K562 (cell line): ENCODE measurements at regions not wholly inside any gene's neighbourhood (a gene's known extent, or its start where the extent isn't known, plus 50 kb on each side); places are given as distances from the start of the nearest gene placed in this dataset.

Experiments used
- ATAC-seq: fragments of 200-7000 bp; cut with Tn5 transposase; 3 replicates; pipeline ENCODE4 v1.9.1; 2020; ENCODE audit warnings: moderate library complexity
- BruUV-seq: library from RNA; stranded (reverse); fragments of 400-500 nt; replicated peaks from 2 replicates; lab custom pipeline; 2021; lab: Mats Ljungman, UMichigan
- CTCF ChIA-PET: fragments of 300-600 bp; formaldehyde crosslinking; extraction: SDS; loops from one replicate; lab custom pipeline; 2021; ENCODE audit warnings: low intra/inter-chr PET ratio; lab: Yijun Ruan, JAX
- POLR2A ChIA-PET: fragments of 300-600, 350-650 bp; sonication (Branson Sonifier 250); formaldehyde crosslinking; extraction: SDS; loops from one replicate; lab custom pipeline; 2021; ENCODE audit warnings: antibody characterized with exemption, inconsistent platforms; lab: Yijun Ruan, JAX
- DNase-seq, 4 experiments: peaks; one replicate each; pipeline versions ENCODE4 v3.0.0 to v3.0.0-alpha.2; 2011 to 2018; ENCODE audit warnings: low spot score in 3 of 4, mixed read lengths in 3 of 4; ENCODE audit errors: extremely low read depth in 1 of 4
- FAIRE-seq: peaks from 2 replicates; lab custom pipeline; 2011; peaks lifted over from hg19 to GRCh38; lab: Jason Lieb, UNC
- H2AFZ ChIP-seq: 2 replicates; pipeline ENCODE4 v1.6.0; 2011; ENCODE audit warnings: low read depth, low read length, control low read depth, inconsistent platforms
- H3K27ac ChIP-seq: fragments of 200-600 bp; 3 replicates; pipeline ENCODE4 v1.8.0; 2011; ENCODE audit warnings: low read depth, mild to moderate bottlenecking, control low read depth, inconsistent platforms, low read length, moderate library complexity, mixed read lengths; ENCODE audit errors: extremely low read depth
- H3K27me3 ChIP-seq, 2 experiments: fragments of 300-600 bp in 1 of 2; 2 replicates in 1 of 2; 3 replicates in 1 of 2; pipeline versions ENCODE4 v1.6.0 to v1.8.0; 2011; ENCODE audit warnings: inconsistent platforms in 2 of 2, low read length in 2 of 2, mild to moderate bottlenecking in 1 of 2, mixed read lengths in 1 of 2, moderate library complexity in 1 of 2; ENCODE audit not compliant: control insufficient read depth in 2 of 2, insufficient read depth in 2 of 2
- H3K36me3 ChIP-seq: fragments of 300-600 bp; 3 replicates; pipeline ENCODE4 v1.8.0; 2011; ENCODE audit warnings: mild to moderate bottlenecking, low read length, inconsistent platforms; ENCODE audit not compliant: control insufficient read depth, insufficient read depth
- H3K4me1 ChIP-seq, 2 experiments: fragments of 200-600 bp in 1 of 2; replicated peaks in 1 of 2; 2 replicates in 1 of 2; 3 replicates in 1 of 2; pipeline versions ENCODE4 v1.5.1 to v1.8.0; 2011; ENCODE audit warnings: inconsistent platforms in 2 of 2, low read length in 2 of 2, mild to moderate bottlenecking in 1 of 2, mixed read lengths in 1 of 2, moderate library complexity in 1 of 2; ENCODE audit not compliant: control insufficient read depth in 2 of 2, insufficient read depth in 2 of 2
- H3K4me2 ChIP-seq: 2 replicates; pipeline ENCODE4 v1.6.1; 2011; ENCODE audit warnings: low read length, control low read depth, inconsistent platforms, mixed read lengths; ENCODE audit not compliant: insufficient read depth
- H3K4me3 ChIP-seq: fragments of 200-600 bp; sonication (generic), shearing (Covaris generic); 2 replicates; pipeline ENCODE4 v1.5.1; 2016; ENCODE audit warnings: control low read depth, inconsistent platforms
- H3K79me2 ChIP-seq: fragments of 200-600 bp; 3 replicates; pipeline ENCODE4 v1.8.0; 2011; ENCODE audit warnings: low read length, inconsistent platforms; ENCODE audit not compliant: control insufficient read depth, insufficient read depth
- H3K9ac ChIP-seq, 2 experiments: 2 replicates each; pipeline versions ENCODE4 v1.6.0 to v1.6.1; 2011; ENCODE audit warnings: low read depth in 2 of 2, low read length in 2 of 2, control low read depth in 1 of 2, inconsistent platforms in 1 of 2, mild to moderate bottlenecking in 1 of 2, mixed read lengths in 1 of 2; ENCODE audit not compliant: insufficient read depth in 1 of 2
- H3K9me1 ChIP-seq: one replicate; pipeline ENCODE4 v1.6.0; 2011; ENCODE audit warnings: inconsistent platforms, mild to moderate bottlenecking, low read length, moderate library complexity; ENCODE audit not compliant: control insufficient read depth, insufficient read depth
- H3K9me3 ChIP-seq: replicated peaks from 2 replicates; pipeline ENCODE4 v1.5.1; 2011; ENCODE audit warnings: low read depth, low read length, inconsistent platforms; ENCODE audit not compliant: control insufficient read depth, insufficient read depth
- H4K20me1 ChIP-seq: replicated peaks from 2 replicates; pipeline ENCODE4 v1.6.1; 2011; ENCODE audit warnings: low read length, inconsistent platforms, mixed read lengths; ENCODE audit not compliant: control insufficient read depth, insufficient read depth
- ZBTB11 ChIP-seq, 3 experiments: fragments of 200-800 bp in 1 of 3; fragments of 250-450 bp in 1 of 3; fragments of 450-650 bp in 1 of 3; sonication (Bioruptor Pico) in 1 of 3; sonication (Bioruptor generic) in 1 of 3; formaldehyde crosslinking in 1 of 3; IDR thresholded peaks; 2 replicates each; pipeline versions ENCODE4 v1.6.1 to v1.8.0; 2016 to 2022; ENCODE audit warnings: mild to moderate bottlenecking in 2 of 3, missing genetic modification characterization in 2 of 3, missing compliant biosample characterization in 1 of 3, moderate library complexity in 1 of 3
- WGBS: fragments of 100-300 bp; shearing (Covaris generic); methylation state at CpG from one replicate; pipeline ENCODE4 v1.1.6; 2016; ENCODE audit warnings: low coverage, mixed read lengths; ENCODE audit not compliant: insufficient coverage; ENCODE audit errors: missing lambda C conversion rate; 5-methylcytosine and 5-hydroxymethylcytosine counted together
- in situ Hi-C: fragments of 300-500 bp; cut with MboI; formaldehyde crosslinking; loops from 4 replicates; pipeline ENCODE4 v1.15.0; 2018; ENCODE audit warnings: inconsistent platforms, mixed read lengths
- intact Hi-C: fragments of 100-400 bp; cut with micrococcal nuclease; formaldehyde crosslinking; loops from 2 replicates; pipeline ENCODE4 v1.14.2; 2022
- TF ChIP-seq, protein P1 (sequence below): IDR thresholded peaks from 2 replicates; pipeline ENCODE4 v1.6.1; 2011; ENCODE audit not compliant: insufficient read length; ENCODE audit errors: extremely low read depth

- H3K27ac ChIP-seq = no peak overlapping the region
- no peak overlapping the region for H3K4me2 ChIP-seq
- WGBS = 8% methylated on average over 2 of the region's 2 CpGs
- peaks cover 21% of the 10 kb centered on the region for H4K20me1 ChIP-seq
- no peaks in the 10 kb centered on the region for H3K9me3 ChIP-seq
- H3K36me3 ChIP-seq = no peaks in the 10 kb centered on the region
- TF ChIP-seq, protein P1, sequence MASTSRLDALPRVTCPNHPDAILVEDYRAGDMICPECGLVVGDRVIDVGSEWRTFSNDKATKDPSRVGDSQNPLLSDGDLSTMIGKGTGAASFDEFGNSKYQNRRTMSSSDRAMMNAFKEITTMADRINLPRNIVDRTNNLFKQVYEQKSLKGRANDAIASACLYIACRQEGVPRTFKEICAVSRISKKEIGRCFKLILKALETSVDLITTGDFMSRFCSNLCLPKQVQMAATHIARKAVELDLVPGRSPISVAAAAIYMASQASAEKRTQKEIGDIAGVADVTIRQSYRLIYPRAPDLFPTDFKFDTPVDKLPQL = no peak
- no peak for TF ChIP-seq ZBTB11 (CRISPR knock-in tag; IDR thresholded peaks at IDR 0.05)
- POLR2A ChIA-PET = interaction anchor here (1.5 kb wide), 1 partner anchor 9 kb away, joined by 4 read pairs; no protein-coding TSS in a partner anchor
- H3K9me1 ChIP-seq = no peaks in the 10 kb centered on the region
- in situ Hi-C loops = no loop called here
- intact Hi-C loops = no loop called here
- peaks cover 8 to 23% of the 10 kb centered on the region in 2 experiments; a peak in 4 of 5 replicates for H3K27me3 ChIP-seq
- no TSS peak for BruUV-seq
- no peak overlapping the region for H3K9ac ChIP-seq
- CTCF ChIA-PET = no interaction called here
- FAIRE-seq = no peak
- H3K79me2 ChIP-seq = no peaks in the 10 kb centered on the region
- no peak for DNase-seq
- 0 out of 5 replicates have a peak, but pooled peaks cover 0 to 2% of the 10 kb centered on the region in 2 experiments for H3K4me1 ChIP-seq
- H3K4me3 ChIP-seq = no peak overlapping the region
- no peak overlapping the region for H2AFZ ChIP-seq
- no peak for ATAC-seq
Observed at GRCh38 chr10:3427347-3427746, 254.8 kb upstream of the PITRM1 start.
